Duodenal mucosa (tissue), 2 donors: ENCODE measurements at regions not wholly inside any gene's neighbourhood (a gene's known extent, or its start where the extent isn't known, plus 50 kb on each side); places are given as distances from the start of the nearest gene placed in this dataset.
"Not testable (repeated sequence)": the region's sequence is repeated elsewhere in the genome, so short reads cannot be mapped to it uniquely, and the experiment has no call there.

Experiments used
- H3K27ac ChIP-seq: one replicate; pipeline ENCODE4 v1.7.0; 2013; ENCODE audit warnings: low read depth, low read length
- H3K27me3 ChIP-seq, 2 donors: one replicate each; pipeline ENCODE4 v1.7.0; 2013; ENCODE audit warnings: low read length in 2 of 2, control low read depth in 1 of 2; ENCODE audit not compliant: insufficient read depth in 2 of 2, control insufficient read depth in 1 of 2
- H3K36me3 ChIP-seq, 2 donors: one replicate each; pipeline ENCODE4 v1.7.0; 2013; ENCODE audit warnings: low read length in 2 of 2, control low read depth in 1 of 2; ENCODE audit not compliant: insufficient read depth in 2 of 2, control insufficient read depth in 1 of 2
- H3K4me1 ChIP-seq, 2 donors: one replicate each; pipeline ENCODE4 v1.7.0; 2013; ENCODE audit warnings: low read length in 2 of 2, control low read depth in 1 of 2; ENCODE audit not compliant: insufficient read depth in 2 of 2, control insufficient read depth in 1 of 2
- H3K4me3 ChIP-seq, 2 donors: one replicate each; pipeline ENCODE4 v1.7.0; 2013; ENCODE audit warnings: low read length in 2 of 2, low read depth in 1 of 2
- H3K9ac ChIP-seq, 2 donors: one replicate each; pipeline ENCODE4 v1.7.0; 2013; ENCODE audit warnings: low read length in 2 of 2, low read depth in 1 of 2
- H3K9me3 ChIP-seq, 2 donors: one replicate each; pipeline ENCODE4 v1.7.0; 2013; ENCODE audit warnings: low read length in 2 of 2, control low read depth in 1 of 2; ENCODE audit not compliant: control insufficient read depth in 1 of 2

DNA sequence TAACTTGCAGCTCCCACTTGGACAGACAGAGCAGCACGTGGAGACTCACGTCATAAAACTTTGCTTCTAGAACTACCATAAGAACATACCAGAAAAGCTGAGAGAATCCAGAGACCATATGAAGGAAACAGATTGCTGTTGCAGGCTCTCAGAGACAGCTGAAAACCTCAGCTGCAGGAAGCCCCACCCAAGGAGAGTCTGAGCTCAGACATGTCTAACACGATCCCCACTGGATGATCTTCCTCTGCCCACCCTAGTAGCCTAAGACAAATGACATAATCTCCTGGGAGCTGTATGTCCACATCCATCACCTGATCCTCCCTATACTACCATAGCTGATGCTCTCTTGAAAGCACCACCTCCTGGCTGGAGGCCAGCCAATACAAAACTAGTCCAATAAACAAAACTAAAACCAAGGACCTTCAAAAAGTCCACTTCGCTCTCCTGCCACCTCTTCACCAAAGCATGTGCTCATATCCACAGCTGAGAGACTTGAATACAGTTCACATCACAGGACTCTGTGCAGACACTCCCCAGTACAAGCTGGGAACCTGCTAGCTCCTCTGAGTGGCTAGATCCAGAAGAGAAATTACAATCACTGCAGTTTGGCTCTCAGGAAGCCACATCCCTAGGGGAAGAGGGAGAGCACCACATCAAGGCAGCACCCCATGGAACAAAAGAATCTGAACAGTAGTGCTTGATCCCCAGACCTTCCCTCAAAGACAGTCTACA, 257.4 kb downstream of the TRIM36 start:
- Histone ChIP-seq H3K36me3 (no peaks in the 10 kb centered on the region), H3K27me3 (no peaks in the 10 kb centered on the region), H3K27ac (no peak overlapping the region), H3K9me3 (no peaks in the 10 kb centered on the region), H3K9ac (no peak overlapping the region), H3K4me3 (no peak overlapping the region), H3K4me1 (no peaks in the 10 kb centered on the region)

DNA sequence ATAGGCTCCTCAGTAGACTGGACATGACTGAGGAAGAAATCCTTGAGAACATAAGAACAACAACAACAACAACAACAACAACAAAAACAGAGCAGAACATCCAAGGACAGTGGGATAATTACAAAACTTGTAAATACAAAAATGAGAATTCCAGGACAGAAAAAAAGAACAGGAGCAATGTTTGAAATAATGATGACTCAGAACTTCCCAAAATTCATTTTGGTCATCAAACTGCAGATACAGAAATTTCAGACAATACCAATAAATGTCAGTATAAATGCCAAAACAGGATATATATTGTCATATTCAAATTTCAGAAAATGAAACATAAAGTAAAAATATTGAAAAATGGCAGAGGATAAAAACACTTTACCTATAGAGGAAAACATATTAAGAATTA, 259.0 kb downstream of the TRIM36 start:
- Histone ChIP-seq H3K4me1 (no peaks in the 10 kb centered on the region), H3K27ac (no peak overlapping the region), H3K4me3 (no peak overlapping the region), H3K27me3 (no peaks in the 10 kb centered on the region), H3K9me3 (no peaks in the 10 kb centered on the region), H3K36me3 (no peaks in the 10 kb centered on the region), H3K9ac (no peak overlapping the region)

DNA sequence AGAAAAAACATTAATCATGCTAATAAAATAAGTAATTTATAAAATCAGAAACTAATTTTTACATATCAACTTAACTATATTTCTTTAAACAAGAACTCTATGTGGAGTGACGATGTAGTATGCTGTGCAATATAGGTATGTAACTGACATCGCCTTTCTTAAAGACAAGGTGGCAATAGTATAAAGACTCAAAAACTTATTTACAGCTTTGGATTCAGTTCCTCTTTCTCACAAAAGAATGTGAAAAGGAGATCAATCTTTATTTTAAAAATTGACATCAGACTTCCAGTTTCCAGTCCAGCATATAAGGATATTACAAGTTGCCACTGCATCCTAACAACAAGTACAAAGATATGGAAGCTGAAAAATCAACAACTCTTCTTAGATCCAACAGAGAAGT, 260.3 kb downstream of the TRIM36 start:
- H3K27ac ChIP-seq: no peak overlapping the region
- H3K4me3 ChIP-seq: no peak overlapping the region
- no peaks in the 10 kb centered on the region for H3K4me1 ChIP-seq
- H3K27me3 ChIP-seq: no peaks in the 10 kb centered on the region
- no peaks in the 10 kb centered on the region for H3K36me3 ChIP-seq
- no peaks in the 10 kb centered on the region for H3K9me3 ChIP-seq
- H3K9ac ChIP-seq: no peak overlapping the region

DNA sequence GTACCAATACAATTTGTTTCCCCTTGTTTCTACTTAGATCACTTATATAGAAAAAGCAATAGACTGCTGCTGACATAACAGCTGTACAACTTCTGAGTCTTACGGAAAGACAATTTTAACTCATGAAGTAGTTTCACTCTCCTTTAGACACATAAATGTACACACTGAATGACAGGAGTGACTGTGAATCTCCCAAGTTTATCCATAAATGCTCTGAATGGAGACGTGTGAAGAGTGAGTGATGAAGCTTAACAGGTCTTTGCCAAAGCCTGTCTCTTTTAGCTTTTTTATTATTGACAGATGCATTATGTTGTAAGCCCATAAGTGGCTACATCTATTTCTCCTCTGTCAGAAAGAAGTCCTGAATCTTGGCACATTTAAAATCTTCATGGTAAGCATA, 265.9 kb downstream of the TRIM36 start:
- H3K36me3 ChIP-seq: no peaks in the 10 kb centered on the region
- peaks cover 0 to 3% of the 10 kb centered on the region in 2 donors for H3K9me3 ChIP-seq
- no peaks in the 10 kb centered on the region for H3K4me1 ChIP-seq
- H3K27me3 ChIP-seq: no peaks in the 10 kb centered on the region
- H3K9ac ChIP-seq: no peak overlapping the region
- H3K4me3 ChIP-seq: no peak overlapping the region
- H3K27ac ChIP-seq: no peak overlapping the region

DNA sequence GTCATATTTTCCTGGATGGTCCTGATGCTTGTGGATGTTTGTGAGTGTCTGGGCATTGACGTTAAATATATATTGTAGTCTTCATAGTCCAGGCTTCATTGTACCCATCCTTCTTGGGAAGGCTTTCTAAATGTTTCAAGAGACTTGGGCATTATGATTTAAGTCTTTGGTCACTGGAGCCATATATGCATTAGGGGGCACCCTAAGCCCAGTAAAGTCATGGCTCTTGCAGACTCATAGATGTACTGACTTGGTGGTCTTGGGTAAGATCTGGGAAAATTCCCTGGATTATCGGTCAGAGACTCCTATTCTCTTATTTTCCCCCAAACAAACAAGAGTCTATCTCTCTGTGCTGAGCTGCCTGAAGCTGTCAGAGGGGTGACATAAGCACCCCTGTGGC, 271.1 kb downstream of the TRIM36 start:
- Histone ChIP-seq H3K36me3 (no peaks in the 10 kb centered on the region), H3K4me1 (no peaks in the 10 kb centered on the region), H3K9me3 (no peaks in the 10 kb centered on the region), H3K4me3 (no peak overlapping the region), H3K27me3 (no peaks in the 10 kb centered on the region), H3K9ac (no peak overlapping the region), H3K27ac (no peak overlapping the region)

DNA sequence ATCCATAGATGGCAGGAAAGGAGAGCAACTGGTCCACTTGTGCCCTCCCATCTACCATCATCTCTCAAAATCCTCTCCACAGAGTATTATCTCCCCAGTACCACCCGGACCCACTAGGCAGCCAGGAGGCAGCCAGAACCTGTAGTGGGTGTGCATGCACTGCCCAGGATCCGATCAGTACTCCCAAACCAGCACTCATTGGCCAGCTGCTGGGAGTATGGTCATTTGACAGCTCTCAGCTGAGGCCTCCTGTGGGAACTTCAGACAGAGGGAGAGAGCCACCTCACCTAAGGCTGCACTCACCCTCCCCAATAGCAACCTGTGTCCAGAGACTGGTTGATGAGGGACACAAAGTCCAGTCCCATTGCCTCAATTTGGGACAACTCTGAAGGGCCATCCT, 286.0 kb downstream of the TRIM36 start:
- H3K9me3 ChIP-seq: no peaks in the 10 kb centered on the region
- no peaks in the 10 kb centered on the region for H3K4me1 ChIP-seq
- no peak overlapping the region for H3K9ac ChIP-seq
- H3K27me3 ChIP-seq: no peaks in the 10 kb centered on the region
- H3K4me3 ChIP-seq: no peak overlapping the region
- no peaks in the 10 kb centered on the region for H3K36me3 ChIP-seq
- H3K27ac ChIP-seq: no peak overlapping the region

DNA sequence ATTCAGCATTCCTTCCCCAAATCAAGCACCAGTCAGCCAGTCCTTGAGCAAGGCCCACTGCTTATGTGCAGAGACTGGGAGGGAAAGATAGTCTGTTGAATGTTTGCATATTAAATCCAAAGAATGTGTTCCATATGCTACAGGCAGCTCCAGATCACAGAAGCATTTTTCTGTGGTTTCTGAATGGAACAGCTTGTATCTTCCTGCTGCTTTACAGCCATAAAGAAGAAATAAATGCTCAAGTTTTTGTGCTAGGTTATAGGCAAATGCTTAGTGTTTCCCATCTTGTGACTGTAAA, 310.3 kb downstream of the TRIM36 start:
- Histone ChIP-seq H3K27me3 (no peaks in the 10 kb centered on the region), H3K4me1 (no peaks in the 10 kb centered on the region), H3K4me3 (no peak overlapping the region), H3K27ac (no peak overlapping the region), H3K9ac (no peak overlapping the region), H3K36me3 (no peaks in the 10 kb centered on the region), H3K9me3 (no peaks in the 10 kb centered on the region)

DNA sequence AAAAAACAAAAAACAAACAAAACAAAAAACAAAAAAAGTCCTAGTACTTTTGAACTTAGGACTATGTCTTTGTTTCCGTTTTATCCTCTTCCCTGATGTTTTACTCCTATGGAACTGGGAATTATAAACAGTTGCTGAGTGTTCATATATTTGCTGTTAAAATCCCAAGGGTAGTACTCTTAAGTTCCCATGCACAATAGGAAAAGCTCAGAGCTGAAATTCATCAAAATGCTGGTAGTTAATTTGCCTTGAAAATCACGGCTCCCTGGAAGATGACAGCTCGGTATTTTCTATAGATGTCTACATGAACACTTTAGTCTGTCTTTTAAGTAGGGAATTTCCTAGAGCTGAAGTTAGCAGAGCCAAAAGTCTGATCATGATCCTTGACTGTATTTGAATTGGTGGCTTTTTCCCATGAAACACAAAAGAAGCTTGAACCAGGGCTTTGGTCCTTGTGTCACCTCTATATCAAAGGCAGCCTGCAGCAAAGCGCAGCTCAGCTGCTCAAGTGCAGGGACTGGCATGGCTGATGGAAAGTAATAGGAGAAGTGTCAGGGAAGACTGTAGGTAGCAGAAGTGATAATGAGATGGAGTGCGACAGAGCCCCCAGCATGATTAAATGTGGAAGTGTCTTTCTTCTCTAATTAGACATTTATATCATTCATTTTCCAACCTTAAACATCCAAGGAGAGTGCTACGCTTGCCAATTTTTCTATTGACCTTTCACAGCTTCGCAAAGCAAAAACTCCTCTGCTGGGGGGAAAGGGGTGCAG, 310.9 kb downstream of the TRIM36 start:
- Histone ChIP-seq H3K4me3 (no peak overlapping the region), H3K27ac (no peak overlapping the region), H3K9ac (no peak overlapping the region), H3K9me3 (no peaks in the 10 kb centered on the region), H3K4me1 (no peaks in the 10 kb centered on the region), H3K27me3 (no peaks in the 10 kb centered on the region), H3K36me3 (no peaks in the 10 kb centered on the region)

DNA sequence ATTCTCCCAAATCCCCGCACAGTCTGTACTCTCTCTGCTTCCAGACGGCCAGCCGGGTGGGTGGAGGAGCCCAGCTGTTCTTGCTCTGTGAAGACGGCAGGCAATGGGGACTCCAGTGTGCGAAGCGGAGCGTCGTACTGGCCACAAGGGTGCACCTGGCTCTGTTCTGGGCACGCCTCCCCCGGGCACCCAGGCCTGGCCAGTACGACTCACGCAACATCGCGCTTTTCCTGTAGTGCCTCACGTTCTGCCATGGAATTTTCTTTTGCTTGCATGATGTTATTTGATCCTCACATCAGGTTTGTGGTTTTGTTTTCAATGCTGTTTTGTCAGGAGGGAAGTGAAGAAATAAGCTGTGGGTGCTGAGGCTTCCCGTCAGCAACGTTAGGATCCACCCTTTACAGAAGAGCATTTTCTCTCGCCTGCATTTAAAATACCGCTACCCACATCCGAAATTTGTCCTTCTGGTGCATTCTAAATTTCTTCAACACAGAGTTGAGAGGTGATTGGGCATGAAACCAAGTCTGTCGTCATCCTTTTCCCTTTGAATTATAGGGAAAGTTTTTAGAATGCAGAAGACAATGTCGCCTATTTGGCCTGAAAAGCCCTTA, 311.7 kb downstream of the TRIM36 start:
- H3K4me3 ChIP-seq: no peak overlapping the region
- no peaks in the 10 kb centered on the region for H3K36me3 ChIP-seq
- no peaks in the 10 kb centered on the region for H3K4me1 ChIP-seq
- H3K27ac ChIP-seq: no peak overlapping the region
- no peaks in the 10 kb centered on the region for H3K9me3 ChIP-seq
- H3K9ac ChIP-seq: no peak overlapping the region
- no peaks in the 10 kb centered on the region for H3K27me3 ChIP-seq

DNA sequence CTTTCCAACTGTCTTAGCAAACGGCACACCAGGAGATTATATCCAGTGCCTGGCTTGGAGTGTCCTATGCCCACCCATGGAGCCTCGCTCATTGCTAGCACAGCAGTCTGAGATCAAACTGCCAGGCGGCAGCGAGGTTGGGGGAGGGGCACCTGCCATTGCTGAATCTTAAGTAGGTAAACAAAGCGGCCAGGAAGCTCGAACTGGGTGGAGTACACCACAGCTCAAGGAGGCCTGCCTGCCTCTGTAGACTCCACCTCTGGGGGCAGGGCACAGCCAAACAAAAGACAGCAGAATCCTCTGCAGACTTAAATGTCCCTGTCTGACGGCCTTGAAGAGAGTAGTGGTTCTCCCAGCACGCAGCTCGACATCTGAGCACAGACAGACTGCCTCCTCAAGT, 325.0 kb downstream of the TRIM36 start:
- not testable (repeated sequence) for H3K27me3 ChIP-seq, H3K4me3 ChIP-seq, H3K9ac ChIP-seq, H3K36me3 ChIP-seq, H3K9me3 ChIP-seq, H3K4me1 ChIP-seq, H3K27ac ChIP-seq
